ENCODE measurements at regions not wholly inside any gene's neighbourhood (a gene's known extent, or its start where the extent isn't known, plus 50 kb on each side); places are given as distances from the start of the nearest gene placed in this dataset.

- Histone ChIP-seq H3K4me3 (peak overlapping the region in 1 of 2 donors; percentile 11), H3K27me3 (no peaks in the 10 kb centered on the region), H3K27ac (peak overlapping the region in 3 of 4 donors; percentile 44 to 64 (median 60)), H3K36me3 (no peaks in the 10 kb centered on the region), H3K9me3 (no peaks in the 10 kb centered on the region), H3K4me1 (peaks cover 0 to 12% (median 0%) of the 10 kb centered on the region in 3 donors)
- TF ChIP-seq EP300 (IDR thresholded peaks at IDR 0.05) (no peak), POLR2AphosphoS5 (IDR thresholded peaks at IDR 0.05) (no peak), CTCF (IDR thresholded peaks at IDR 0.05) (peak in 2 of 4 experiments; percentile 20 to 45)
- 7 to 19% methylated on average over 6 to 7 of the region's 8 CpGs for WGBS, 2 donors (ENCODE audit: low coverage in 1 of 2)
- ATAC-seq = no peak
Observed at GRCh38 chr13:22506096-22506691, 674.6 kb upstream of the SGCG start.

- TF ChIP-seq POLR2A (IDR thresholded peaks at IDR 0.05) (no peak), CTCF (IDR thresholded peaks at IDR 0.05) (no peak), EP300 (IDR thresholded peaks at IDR 0.05) (no peak), POLR2AphosphoS5 (IDR thresholded peaks at IDR 0.05) (no peak)
- no peak for ATAC-seq
- H3K9me3 ChIP-seq = peaks cover 0 to 12% (median 0%) of the 10 kb centered on the region in 3 donors
- no peaks in the 10 kb centered on the region for H3K4me1 ChIP-seq
- no peaks in the 10 kb centered on the region for H3K27me3 ChIP-seq
- no peak overlapping the region for H3K4me3 ChIP-seq
- WGBS, 2 donors (ENCODE audit: low coverage in 1 of 2) = 14 to 40% methylated on average over 3 of the region's 3 CpGs
- no peak overlapping the region for H3K27ac ChIP-seq
- no peaks in the 10 kb centered on the region for H3K36me3 ChIP-seq
Observed at GRCh38 chr13:22517544-22517943, 663.2 kb upstream of the SGCG start.

- TF ChIP-seq POLR2A (IDR thresholded peaks at IDR 0.05) = no peak
- no peak for TF ChIP-seq POLR2AphosphoS5 (IDR thresholded peaks at IDR 0.05)
- TF ChIP-seq CTCF (IDR thresholded peaks at IDR 0.05) = no peak
- no peak for TF ChIP-seq EP300 (IDR thresholded peaks at IDR 0.05)
- ATAC-seq = no peak
- no peaks in the 10 kb centered on the region for H3K4me1 ChIP-seq
- WGBS, 2 donors (ENCODE audit: low coverage in 1 of 2) = 45 to 55% methylated on average over 4 of the region's 4 CpGs
- no peak overlapping the region for H3K27ac ChIP-seq
- H3K4me3 ChIP-seq = no peak overlapping the region
- H3K27me3 ChIP-seq = no peaks in the 10 kb centered on the region
- H3K9me3 ChIP-seq = no peaks in the 10 kb centered on the region
- no peaks in the 10 kb centered on the region for H3K36me3 ChIP-seq
Observed at GRCh38 chr13:22536851-22537250, 643.9 kb upstream of the SGCG start.

DNA sequence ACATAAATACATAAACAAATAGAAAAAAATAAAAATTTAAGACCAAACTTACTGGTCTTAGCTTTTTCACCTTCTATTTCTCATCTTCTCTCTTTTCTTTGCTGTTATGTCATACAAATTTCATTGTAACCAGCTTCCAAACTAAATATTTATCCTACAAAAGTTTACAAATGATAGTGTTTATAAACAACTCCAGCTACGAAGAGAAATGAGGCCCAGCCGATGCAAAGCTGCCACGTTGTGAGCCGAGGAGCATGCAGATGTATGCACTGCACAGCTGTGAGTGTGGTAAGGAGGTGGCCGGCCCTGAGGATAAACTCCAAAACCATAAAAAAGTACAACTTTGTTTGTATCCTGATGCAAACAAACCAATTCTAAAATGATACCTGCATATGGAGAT is 642.4 kb upstream of the SGCG start:
- TF ChIP-seq EP300 (IDR thresholded peaks at IDR 0.05) (no peak), CTCF (IDR thresholded peaks at IDR 0.05) (no peak), POLR2A (IDR thresholded peaks at IDR 0.05) (no peak), POLR2AphosphoS5 (IDR thresholded peaks at IDR 0.05) (no peak)
- ATAC-seq = no peak

DNA sequence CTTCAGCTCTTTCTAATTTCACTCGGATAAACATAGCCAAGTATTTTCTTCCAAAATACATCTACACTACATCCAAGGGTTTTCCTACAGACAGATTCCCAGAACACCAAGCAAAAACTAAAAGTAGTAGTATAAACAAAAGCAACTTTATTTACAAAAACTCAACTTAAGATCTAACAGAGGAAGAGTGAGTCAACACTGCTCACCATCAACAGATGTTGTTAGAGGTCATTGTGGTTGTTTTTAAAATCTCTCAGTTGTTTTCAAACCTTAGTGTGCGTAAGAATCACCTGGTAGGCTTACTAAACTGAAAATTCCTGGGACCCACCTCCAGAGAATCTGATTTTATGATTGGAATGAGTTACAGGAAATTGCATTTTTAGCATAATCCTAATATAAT is 631.7 kb upstream of the SGCG start:
- 69 to 78% methylated on average over 2 of the region's 2 CpGs for WGBS, 2 donors (ENCODE audit: low coverage in 1 of 2)

More for the DNA sequence above, 642.4 kb upstream of the SGCG start:
- Histone ChIP-seq H3K4me3 (no peak overlapping the region), H3K36me3 (no peaks in the 10 kb centered on the region), H3K27me3 (no peaks in the 10 kb centered on the region), H3K27ac (no peak overlapping the region), H3K9me3 (no peaks in the 10 kb centered on the region), H3K4me1 (no peaks in the 10 kb centered on the region)
- WGBS, 2 donors (ENCODE audit: low coverage in 1 of 2) = 48 to 58% methylated on average over 3 to 5 of the region's 5 CpGs

More for the DNA sequence above, 631.7 kb upstream of the SGCG start:
- no peaks in the 10 kb centered on the region for H3K27me3 ChIP-seq
- no peaks in the 10 kb centered on the region for H3K4me1 ChIP-seq
- peaks cover 0 to 4% (median 0%) of the 10 kb centered on the region in 3 donors for H3K9me3 ChIP-seq
- H3K27ac ChIP-seq = no peak overlapping the region
- H3K4me3 ChIP-seq = no peak overlapping the region
- no peaks in the 10 kb centered on the region for H3K36me3 ChIP-seq
- ATAC-seq = no peak
- TF ChIP-seq POLR2AphosphoS5 (IDR thresholded peaks at IDR 0.05) (no peak), EP300 (IDR thresholded peaks at IDR 0.05) (no peak), POLR2A (IDR thresholded peaks at IDR 0.05) (no peak), CTCF (IDR thresholded peaks at IDR 0.05) (no peak)

All from gastroesophageal sphincter (tissue), 4 donors.